GM13977 (cell line): ENCODE measurements at regions not wholly inside any gene's neighbourhood (a gene's known extent, or its start where the extent isn't known, plus 50 kb on each side); places are given as distances from the start of the nearest gene placed in this dataset.

Experiments
- DNase-seq: peaks from one replicate; pipeline ENCODE4 v3.0.0; 2012; ENCODE audit warnings: low spot score
- CTCF ChIP-seq: IDR thresholded peaks from 2 replicates; pipeline ENCODE4 v1.5.1; 2012; ENCODE audit warnings: mild to moderate bottlenecking, control low read depth; ENCODE audit not compliant: insufficient read depth; ENCODE audit errors: extremely low read depth, missing control alignments
- in situ Hi-C: fragments of 300-500 bp; cut with MboI; formaldehyde crosslinking; loops from one replicate; pipeline ENCODE4 v1.12.0; 2022; ENCODE audit warnings: low sequenced_read_pairs, low pct_unique_long_range_greater_than_20kb, mixed read lengths, inconsistent platforms; ENCODE audit not compliant: unreplicated experiment

- no peak for TF ChIP-seq CTCF
- no peak for DNase-seq
- in situ Hi-C loops = no loop called here
Measured at GRCh38 chr2:824524-824923, 126.1 kb upstream of the SNTG2 start.

DNA sequence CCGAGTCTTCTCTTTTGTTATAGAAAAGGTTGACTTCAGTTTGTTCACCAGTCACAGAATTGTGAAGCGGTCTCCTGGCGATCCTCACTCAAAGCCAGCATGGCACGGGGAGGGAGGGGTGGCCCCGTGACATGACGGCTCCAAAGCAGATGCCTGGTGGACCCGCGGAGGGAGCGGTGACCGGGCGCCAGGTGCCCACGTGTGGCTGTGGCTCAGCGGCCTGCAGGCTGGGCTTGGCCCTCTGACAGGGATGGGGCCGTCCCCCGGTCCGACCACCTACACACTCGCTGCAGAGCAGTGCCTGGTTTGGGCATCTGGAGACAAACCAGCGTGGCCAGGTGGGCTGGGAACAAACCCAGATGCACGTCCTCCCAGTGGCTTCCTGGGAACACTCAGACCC is 129.1 kb upstream of the SNTG2 start:
- in situ Hi-C loops = no loop called here
- no peak for DNase-seq
- no peak for TF ChIP-seq CTCF

DNA sequence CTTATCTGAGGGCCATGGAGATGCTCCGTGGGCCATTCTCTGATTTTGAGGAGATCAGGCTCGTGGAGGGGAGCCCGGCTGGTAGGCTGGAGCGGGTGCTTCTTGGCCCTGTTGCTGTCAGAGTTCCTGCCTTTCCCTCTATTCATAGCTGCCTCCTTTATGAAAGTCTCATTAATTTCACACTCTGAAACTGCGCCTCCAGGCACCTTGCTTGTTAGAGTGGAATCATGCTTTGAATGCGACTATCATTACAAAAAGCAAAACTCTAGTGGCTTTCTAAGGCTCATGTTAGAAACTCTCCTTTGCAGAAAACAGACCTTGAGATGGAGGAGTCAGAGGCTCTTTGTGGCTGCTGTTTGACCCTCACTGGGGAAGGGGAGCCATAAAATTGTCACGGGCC is 131.0 kb upstream of the SNTG2 start:
- in situ Hi-C loops = no loop called here
- TF ChIP-seq CTCF = no peak
- DNase-seq = no peak

- DNase-seq = no peak
- in situ Hi-C loops = no loop called here
- no peak for TF ChIP-seq CTCF
Measured at GRCh38 chr2:819121-819520, 131.5 kb upstream of the SNTG2 start.

DNA sequence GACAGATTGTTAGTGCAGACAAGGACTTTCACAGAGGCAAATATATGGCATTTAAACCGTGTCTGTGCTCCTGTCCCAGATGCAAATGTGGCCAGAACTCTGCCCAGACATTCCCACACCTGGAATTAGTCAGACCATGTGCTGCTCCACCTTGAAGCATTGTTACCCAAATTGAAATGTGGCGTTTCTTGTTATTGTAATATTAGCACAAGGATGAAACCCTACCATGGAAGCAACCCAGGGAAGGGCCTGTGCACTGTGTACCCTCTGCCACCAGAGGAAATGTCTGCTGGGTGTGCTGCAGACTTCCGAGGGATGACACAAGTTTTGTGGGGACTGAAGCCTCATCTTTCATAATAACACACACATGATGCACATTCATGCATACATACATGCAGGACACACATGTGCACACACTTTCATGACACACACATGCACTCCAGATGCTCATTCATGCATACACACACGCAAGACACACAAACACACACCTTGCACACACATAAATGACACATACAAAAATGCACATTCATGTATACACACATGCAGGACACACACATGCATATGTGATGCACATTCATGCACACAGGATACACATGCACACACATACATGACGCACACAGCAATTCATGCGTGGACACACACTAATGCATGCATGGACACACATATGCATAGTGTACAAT is 133.2 kb upstream of the SNTG2 start:
- no peak for TF ChIP-seq CTCF
- in situ Hi-C loops = no loop called here
- no peak for DNase-seq

GRCh38 chr2:816278-816677 is 134.4 kb upstream of the SNTG2 start:
- in situ Hi-C loops = no loop called here
- DNase-seq = no peak
- TF ChIP-seq CTCF = no peak
